ENCODE measurements at regions not wholly inside any gene's neighbourhood (a gene's known extent, or its start where the extent isn't known, plus 50 kb on each side); places are given as distances from the start of the nearest gene placed in this dataset.
A peak's percentile ranks its signal among the peaks of the same experiment; 100 is the strongest.
"Not testable (repeated sequence)": the region's sequence is repeated elsewhere in the genome, so short reads cannot be mapped to it uniquely, and the experiment has no call there.

GRCh38 chr4:62619971-62620370 is 1419.8 kb downstream of the ADGRL3 start:
- no peak for DNase-seq

GRCh38 chr4:62618042-62618441 is 1417.9 kb downstream of the ADGRL3 start:
- no peak for DNase-seq

- DNase-seq, result no peak
Measured at GRCh38 chr4:62601737-62602136, 1401.6 kb downstream of the ADGRL3 start.

GRCh38 chr4:62595265-62595664 is 1395.1 kb downstream of the ADGRL3 start:
- DNase-seq, result not testable (repeated sequence)

- DNase-seq, result no peak
Measured at GRCh38 chr4:62591756-62592155, 1391.6 kb downstream of the ADGRL3 start.

GRCh38 chr4:62588671-62589070 is 1388.5 kb downstream of the ADGRL3 start:
- no peak for DNase-seq

GRCh38 chr4:62571494-62571893 is 1371.4 kb downstream of the ADGRL3 start:
- DNase-seq, result no peak

- DNase-seq, result no peak
Measured at GRCh38 chr4:62560858-62561257, 1360.7 kb downstream of the ADGRL3 start.

- no peak for DNase-seq
Measured at GRCh38 chr4:62550121-62550520, 1350.0 kb downstream of the ADGRL3 start.

GRCh38 chr4:62549601-62550000 is 1349.5 kb downstream of the ADGRL3 start:
- DNase-seq, result no peak

GRCh38 chr4:62548765-62549164 is 1348.6 kb downstream of the ADGRL3 start:
- DNase-seq, result no peak

GRCh38 chr4:62548108-62548524 is 1348.0 kb downstream of the ADGRL3 start:
- DNase-seq, result no peak

- DNase-seq, result peak; percentile 23
Measured at GRCh38 chr4:62544428-62544827, 1344.3 kb downstream of the ADGRL3 start.

- no peak for DNase-seq
Measured at GRCh38 chr4:62543002-62543401, 1342.9 kb downstream of the ADGRL3 start.

GRCh38 chr4:62533573-62533972 is 1333.4 kb downstream of the ADGRL3 start:
- DNase-seq, result no peak

GRCh38 chr4:62531731-62532130 is 1331.6 kb downstream of the ADGRL3 start:
- DNase-seq, result no peak

GRCh38 chr4:62531264-62531663 is 1331.1 kb downstream of the ADGRL3 start:
- DNase-seq, result no peak

GRCh38 chr4:62528874-62529273 is 1328.7 kb downstream of the ADGRL3 start:
- DNase-seq, result no peak

GRCh38 chr4:62526671-62527070 is 1326.5 kb downstream of the ADGRL3 start:
- no peak for DNase-seq

- DNase-seq, result no peak
Measured at GRCh38 chr4:62523256-62523655, 1323.1 kb downstream of the ADGRL3 start.

GRCh38 chr4:62522273-62522672 is 1322.1 kb downstream of the ADGRL3 start:
- no peak for DNase-seq

- DNase-seq, result no peak
Measured at GRCh38 chr4:62517716-62518115, 1317.6 kb downstream of the ADGRL3 start.

GRCh38 chr4:62513306-62513705 is 1313.2 kb downstream of the ADGRL3 start:
- DNase-seq, result no peak

GRCh38 chr4:62512271-62512670 is 1312.1 kb downstream of the ADGRL3 start:
- DNase-seq, result no peak

- no peak for DNase-seq
Measured at GRCh38 chr4:62510228-62510627, 1310.1 kb downstream of the ADGRL3 start.

GRCh38 chr4:62500296-62500695 is 1300.2 kb downstream of the ADGRL3 start:
- no peak for DNase-seq

All from GF-D8 (cell line).